ENCODE measurements at regions not wholly inside any gene's neighbourhood (a gene's known extent, or its start where the extent isn't known, plus 50 kb on each side); places are given as distances from the start of the nearest gene placed in this dataset.

DNA sequence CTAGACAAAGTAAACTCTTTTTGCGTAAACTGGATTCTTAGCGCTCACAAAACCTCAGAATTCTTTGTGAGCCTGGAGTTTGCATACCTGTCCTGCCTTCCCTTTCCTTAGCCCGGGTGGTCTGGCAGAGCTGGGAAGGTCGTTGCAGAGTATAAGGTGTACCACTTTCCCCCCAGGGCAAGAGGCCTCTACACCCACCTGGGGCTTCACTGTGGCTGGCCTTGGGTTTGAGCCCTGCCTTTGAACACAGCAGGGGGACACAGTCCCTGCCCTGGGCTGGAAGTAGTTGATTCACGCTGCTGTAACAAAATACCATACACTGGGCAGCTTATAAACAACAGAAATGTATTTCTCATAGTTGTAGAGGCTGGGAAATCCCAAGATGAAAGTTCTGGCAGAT lies 133.9 kb downstream of the B3GNT2 start:
- no peak overlapping the region for H2AFZ ChIP-seq (ENCODE audit: low read depth, low read length)
- no peaks in the 10 kb centered on the region for H4K20me1 ChIP-seq (replicated peaks; ENCODE audit: control insufficient read depth, insufficient read depth, low read length)
- H3K36me3 ChIP-seq (ENCODE audit: control insufficient read depth, insufficient read depth, low read length): peaks cover 2% of the 10 kb centered on the region; the same call in 1 of the 3 replicates
- FAIRE-seq: peak; percentile 56
- peak; percentile 22; the same call in 1 of the 3 replicates for ATAC-seq
- H3K4me1 ChIP-seq (replicated peaks in 1 of 2; ENCODE audit: control insufficient read depth in 2 of 2, insufficient read depth in 2 of 2, low read length in 2 of 2): peaks cover 0 to 5% of the 10 kb centered on the region in 2 experiments; a peak in 2 of 5 replicates
- ChIA-PET CTCF (ENCODE audit: low intra/inter-chr PET ratio) (no interaction called here), POLR2A (no interaction called here)
- H3K9me1 ChIP-seq (ENCODE audit: control insufficient read depth, insufficient read depth, low read length): no peaks in the 10 kb centered on the region
- peaks cover 1% of the 10 kb centered on the region; the same call in 1 of the 2 replicates for H3K9me3 ChIP-seq (replicated peaks; ENCODE audit: control insufficient read depth, insufficient read depth, low read depth, low read length)
- H3K4me3 ChIP-seq: no peak overlapping the region
- no TSS peak for BruUV-seq (replicated peaks)
- no peak overlapping the region for H3K9ac ChIP-seq (ENCODE audit: insufficient read depth in 1 of 2, low read depth in 2 of 2, low read length in 2 of 2)
- DNase-seq (ENCODE audit: extremely low read depth in 1 of 4, low spot score in 3 of 4): no peak
- in situ Hi-C loops (cut with MboI) (no loop called here), intact Hi-C loops (cut with micrococcal nuclease) (no loop called here)
- WGBS (ENCODE audit: insufficient coverage, low coverage, missing lambda C conversion rate): 64% methylated on average over 5 of the region's 5 CpGs
- no peaks in the 10 kb centered on the region for H3K27me3 ChIP-seq (ENCODE audit: control insufficient read depth in 2 of 2, insufficient read depth in 2 of 2, low read length in 2 of 2)
- H3K79me2 ChIP-seq (ENCODE audit: control insufficient read depth, insufficient read depth, low read length): no peaks in the 10 kb centered on the region
- H3K4me2 ChIP-seq (ENCODE audit: insufficient read depth, low read length): no peak overlapping the region
- H3K27ac ChIP-seq (ENCODE audit: extremely low read depth, low read depth, low read length): no peak overlapping the region
- TF ChIP-seq, protein P1, sequence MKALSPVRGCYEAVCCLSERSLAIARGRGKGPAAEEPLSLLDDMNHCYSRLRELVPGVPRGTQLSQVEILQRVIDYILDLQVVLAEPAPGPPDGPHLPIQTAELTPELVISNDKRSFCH (CRISPR knock-in tag; IDR thresholded peaks at IDR 0.05): no peak
- TF ChIP-seq, protein P1 (tag; IDR thresholded peaks at IDR 0.05): no peak
- TF ChIP-seq, protein P2, sequence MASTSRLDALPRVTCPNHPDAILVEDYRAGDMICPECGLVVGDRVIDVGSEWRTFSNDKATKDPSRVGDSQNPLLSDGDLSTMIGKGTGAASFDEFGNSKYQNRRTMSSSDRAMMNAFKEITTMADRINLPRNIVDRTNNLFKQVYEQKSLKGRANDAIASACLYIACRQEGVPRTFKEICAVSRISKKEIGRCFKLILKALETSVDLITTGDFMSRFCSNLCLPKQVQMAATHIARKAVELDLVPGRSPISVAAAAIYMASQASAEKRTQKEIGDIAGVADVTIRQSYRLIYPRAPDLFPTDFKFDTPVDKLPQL (IDR thresholded peaks at IDR 0.05; ENCODE audit: extremely low read depth, insufficient read length): no peak
- TF ChIP-seq ZNF23 (CRISPR knock-in tag; IDR thresholded peaks at IDR 0.05): no peak
- TF ChIP-seq, protein P3, sequence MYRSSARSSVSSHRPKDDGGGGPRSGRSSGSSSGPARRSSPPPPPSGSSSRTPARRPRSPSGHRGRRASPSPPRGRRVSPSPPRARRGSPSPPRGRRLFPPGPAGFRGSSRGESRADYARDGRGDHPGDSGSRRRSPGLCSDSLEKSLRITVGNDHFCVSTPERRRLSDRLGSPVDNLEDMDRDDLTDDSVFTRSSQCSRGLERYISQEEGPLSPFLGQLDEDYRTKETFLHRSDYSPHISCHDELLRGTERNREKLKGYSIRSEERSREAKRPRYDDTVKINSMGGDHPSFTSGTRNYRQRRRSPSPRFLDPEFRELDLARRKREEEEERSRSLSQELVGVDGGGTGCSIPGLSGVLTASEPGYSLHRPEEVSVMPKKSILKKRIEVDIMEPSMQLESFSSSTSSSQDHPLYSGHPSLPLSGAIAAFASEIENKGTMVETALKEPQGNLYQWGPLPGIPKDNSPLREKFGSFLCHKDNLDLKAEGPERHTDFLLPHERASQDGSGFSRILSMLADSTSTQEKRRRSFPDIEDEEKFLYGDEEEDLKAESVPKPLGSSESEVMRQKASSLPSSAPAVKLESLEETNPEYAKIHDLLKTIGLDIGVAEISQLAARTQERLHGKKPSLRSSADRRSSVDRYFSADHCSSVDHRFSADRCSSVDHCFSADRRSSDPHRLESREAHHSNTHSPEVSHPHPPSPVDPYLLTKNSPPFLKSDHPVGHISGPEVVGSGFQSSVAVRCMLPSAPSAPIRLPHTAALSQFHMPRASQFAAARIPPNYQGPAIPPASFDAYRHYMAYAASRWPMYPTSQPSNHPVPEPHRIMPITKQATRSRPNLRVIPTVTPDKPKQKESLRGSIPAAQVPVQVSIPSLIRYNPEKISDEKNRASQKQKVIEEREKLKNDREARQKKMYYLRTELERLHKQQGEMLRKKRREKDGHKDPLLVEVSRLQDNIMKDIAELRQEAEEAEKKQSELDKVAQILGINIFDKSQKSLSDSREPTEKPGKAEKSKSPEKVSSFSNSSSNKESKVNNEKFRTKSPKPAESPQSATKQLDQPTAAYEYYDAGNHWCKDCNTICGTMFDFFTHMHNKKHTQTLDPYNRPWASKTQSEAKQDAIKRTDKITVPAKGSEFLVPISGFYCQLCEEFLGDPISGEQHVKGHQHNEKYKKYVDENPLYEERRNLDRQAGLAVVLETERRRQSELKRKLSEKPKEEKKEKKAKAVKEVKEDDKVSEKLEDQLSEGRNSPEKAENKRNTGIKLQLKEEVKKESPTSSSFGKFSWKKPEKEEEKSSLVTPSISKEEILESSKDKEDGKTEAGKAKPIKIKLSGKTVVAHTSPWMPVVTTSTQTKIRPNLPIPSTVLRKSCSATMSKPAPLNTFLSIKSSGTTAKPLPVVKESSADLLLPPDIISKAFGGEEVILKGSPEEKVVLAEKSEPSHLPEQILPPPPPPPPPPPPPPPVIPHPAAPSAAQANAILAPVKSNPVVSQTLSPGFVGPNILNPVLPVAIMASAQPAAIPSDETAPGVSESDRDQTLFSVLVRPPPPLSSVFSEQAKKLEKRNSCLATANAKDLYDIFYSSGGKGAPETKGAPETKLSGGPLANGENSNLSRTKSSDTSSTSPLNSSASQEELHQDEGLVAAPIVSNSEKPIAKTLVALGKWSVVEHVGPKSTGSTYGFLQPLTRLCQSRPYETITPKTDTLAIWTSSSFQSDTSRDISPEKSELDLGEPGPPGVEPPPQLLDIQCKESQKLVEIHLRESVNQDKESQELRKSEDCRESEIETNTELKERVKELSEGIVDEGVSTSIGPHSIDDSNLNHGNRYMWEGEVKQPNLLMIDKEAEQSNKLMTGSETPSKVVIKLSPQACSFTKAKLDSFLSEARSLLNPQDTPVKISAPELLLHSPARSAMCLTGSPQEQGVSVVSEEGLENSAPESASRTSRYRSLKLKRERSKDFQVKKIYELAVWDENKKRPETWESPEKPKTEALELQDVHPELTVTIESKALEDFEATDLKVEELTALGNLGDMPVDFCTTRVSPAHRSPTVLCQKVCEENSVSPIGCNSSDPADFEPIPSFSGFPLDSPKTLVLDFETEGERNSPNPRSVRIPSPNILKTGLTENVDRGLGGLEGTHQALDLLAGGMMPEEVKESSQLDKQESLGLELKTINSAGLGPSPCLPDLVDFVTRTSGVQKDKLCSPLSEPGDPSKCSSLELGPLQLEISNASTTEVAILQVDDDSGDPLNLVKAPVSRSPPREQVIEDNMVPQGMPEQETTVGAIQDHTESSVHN (IDR thresholded peaks at IDR 0.05; ENCODE audit: borderline replicate concordance in 1 of 2, low read depth in 1 of 2): no peak
- TF ChIP-seq, protein P4, sequence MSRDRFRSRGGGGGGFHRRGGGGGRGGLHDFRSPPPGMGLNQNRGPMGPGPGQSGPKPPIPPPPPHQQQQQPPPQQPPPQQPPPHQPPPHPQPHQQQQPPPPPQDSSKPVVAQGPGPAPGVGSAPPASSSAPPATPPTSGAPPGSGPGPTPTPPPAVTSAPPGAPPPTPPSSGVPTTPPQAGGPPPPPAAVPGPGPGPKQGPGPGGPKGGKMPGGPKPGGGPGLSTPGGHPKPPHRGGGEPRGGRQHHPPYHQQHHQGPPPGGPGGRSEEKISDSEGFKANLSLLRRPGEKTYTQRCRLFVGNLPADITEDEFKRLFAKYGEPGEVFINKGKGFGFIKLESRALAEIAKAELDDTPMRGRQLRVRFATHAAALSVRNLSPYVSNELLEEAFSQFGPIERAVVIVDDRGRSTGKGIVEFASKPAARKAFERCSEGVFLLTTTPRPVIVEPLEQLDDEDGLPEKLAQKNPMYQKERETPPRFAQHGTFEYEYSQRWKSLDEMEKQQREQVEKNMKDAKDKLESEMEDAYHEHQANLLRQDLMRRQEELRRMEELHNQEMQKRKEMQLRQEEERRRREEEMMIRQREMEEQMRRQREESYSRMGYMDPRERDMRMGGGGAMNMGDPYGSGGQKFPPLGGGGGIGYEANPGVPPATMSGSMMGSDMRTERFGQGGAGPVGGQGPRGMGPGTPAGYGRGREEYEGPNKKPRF (IDR thresholded peaks at IDR 0.05; ENCODE audit: low read depth, low read length): no peak
- no peak for TF ChIP-seq PTRF (tag; IDR thresholded peaks at IDR 0.05)
- no peak for TF ChIP-seq ZEB2 (IDR thresholded peaks at IDR 0.05)
- TF ChIP-seq RB1 (IDR thresholded peaks at IDR 0.05; ENCODE audit: low read depth): no peak
- no peak for TF ChIP-seq ELF1 (tag; IDR thresholded peaks at IDR 0.05)
